OCI-LY7 (cell line): ENCODE measurements at regions not wholly inside any gene's neighbourhood (a gene's known extent, or its start where the extent isn't known, plus 50 kb on each side); places are given as distances from the start of the nearest gene placed in this dataset.

ENCODE experiments used
- EZH2phosphoT487 ChIP-seq: fragments of 200-600 bp; sonication (generic); IDR thresholded peaks from 2 replicates; pipeline ENCODE4 v1.6.1; 2018; ENCODE audit warnings: low read depth, borderline replicate concordance, mild to moderate bottlenecking, mixed run types, antibody characterized with exemption, low read length, moderate library complexity, mixed read lengths
- TF ChIP-seq, protein P1 (sequence below): fragments of 200-600 bp; sonication (generic); conservative IDR thresholded peaks from 2 replicates; pipeline ENCODE4 v1.5.1; 2014; ENCODE audit warnings: mild to moderate bottlenecking, antibody characterized with exemption, low read length, moderate library complexity, mixed read lengths

DNA sequence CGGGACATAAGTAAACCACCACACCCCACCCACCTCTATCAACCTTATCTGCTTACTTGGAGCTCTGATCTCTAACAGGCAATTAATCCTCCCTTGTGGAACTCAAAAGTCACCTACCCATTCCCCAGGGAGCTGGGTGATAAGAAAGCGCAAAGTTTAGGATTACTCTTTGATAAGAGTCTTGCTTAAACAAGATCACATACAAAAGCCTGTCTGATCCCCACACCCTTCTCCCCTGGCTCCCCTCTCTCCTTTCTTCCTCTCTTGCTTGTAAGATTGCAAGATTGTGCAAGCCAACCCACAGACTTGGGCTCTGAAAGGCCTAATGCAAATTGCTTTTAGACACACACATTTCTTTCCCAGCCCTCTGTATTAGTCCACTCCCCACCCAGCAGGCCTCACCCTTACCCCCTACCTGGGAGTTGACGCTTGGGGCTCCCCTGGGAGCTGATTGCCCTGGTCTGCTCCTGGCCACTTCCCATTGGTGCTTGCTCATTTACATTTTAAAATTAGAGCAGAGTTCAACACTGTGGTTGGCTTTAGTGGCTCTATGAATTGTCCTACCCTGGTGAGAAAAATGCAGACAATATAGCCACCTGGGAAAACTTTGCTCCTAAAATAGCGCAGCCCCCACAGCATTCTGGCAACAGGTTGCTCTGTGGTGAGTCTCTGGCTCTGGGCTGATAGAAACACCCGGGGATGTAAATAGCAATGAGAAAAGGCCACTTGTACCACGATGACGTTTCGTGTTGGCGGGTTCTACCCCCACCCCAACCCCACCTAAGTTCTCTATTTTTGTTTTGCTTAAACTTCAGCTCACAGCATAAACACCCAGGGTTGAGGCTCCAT lies 58.9 kb upstream of the EPCAM start:
- TF ChIP-seq, protein P1, sequence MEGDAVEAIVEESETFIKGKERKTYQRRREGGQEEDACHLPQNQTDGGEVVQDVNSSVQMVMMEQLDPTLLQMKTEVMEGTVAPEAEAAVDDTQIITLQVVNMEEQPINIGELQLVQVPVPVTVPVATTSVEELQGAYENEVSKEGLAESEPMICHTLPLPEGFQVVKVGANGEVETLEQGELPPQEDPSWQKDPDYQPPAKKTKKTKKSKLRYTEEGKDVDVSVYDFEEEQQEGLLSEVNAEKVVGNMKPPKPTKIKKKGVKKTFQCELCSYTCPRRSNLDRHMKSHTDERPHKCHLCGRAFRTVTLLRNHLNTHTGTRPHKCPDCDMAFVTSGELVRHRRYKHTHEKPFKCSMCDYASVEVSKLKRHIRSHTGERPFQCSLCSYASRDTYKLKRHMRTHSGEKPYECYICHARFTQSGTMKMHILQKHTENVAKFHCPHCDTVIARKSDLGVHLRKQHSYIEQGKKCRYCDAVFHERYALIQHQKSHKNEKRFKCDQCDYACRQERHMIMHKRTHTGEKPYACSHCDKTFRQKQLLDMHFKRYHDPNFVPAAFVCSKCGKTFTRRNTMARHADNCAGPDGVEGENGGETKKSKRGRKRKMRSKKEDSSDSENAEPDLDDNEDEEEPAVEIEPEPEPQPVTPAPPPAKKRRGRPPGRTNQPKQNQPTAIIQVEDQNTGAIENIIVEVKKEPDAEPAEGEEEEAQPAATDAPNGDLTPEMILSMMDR, result no peak
- TF ChIP-seq EZH2phosphoT487, result no peak
